ENCODE measurements at regions not wholly inside any gene's neighbourhood (a gene's known extent, or its start where the extent isn't known, plus 50 kb on each side); places are given as distances from the start of the nearest gene placed in this dataset.

DNA sequence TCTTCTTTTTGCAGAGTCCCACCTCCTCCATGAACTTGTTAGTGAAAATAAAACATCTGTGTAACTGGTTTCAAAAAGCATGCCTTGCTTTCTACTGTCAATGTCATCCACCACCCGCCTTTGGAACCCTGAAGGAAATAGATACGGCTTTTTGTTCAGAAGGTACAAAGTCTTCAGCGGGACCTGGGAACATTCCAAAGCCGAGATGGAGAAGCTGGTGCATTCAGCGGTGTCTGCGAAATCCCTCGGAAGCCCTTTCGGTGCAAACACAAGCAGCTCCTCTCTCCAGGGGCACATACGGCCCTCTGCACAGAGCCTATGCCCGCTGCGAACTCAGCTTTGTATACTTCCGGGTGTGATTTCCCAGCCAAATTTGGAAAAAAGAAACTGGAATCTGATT is 555.8 kb upstream of the SALL3 start:
- Histone ChIP-seq H3K4me1 (ENCODE audit: insufficient read depth, low read length) (no peaks in the 10 kb centered on the region), H3K79me2 (ENCODE audit: insufficient read depth, low read length) (no peaks in the 10 kb centered on the region), H3K4me2 (ENCODE audit: insufficient read depth, low read length) (no peak overlapping the region), H3K27me3 (ENCODE audit: insufficient read depth, low read length, poor library complexity) (no peaks in the 10 kb centered on the region), H3K9me3 (ENCODE audit: insufficient read depth, low read length, severe bottlenecking) (no peaks in the 10 kb centered on the region), H3K27ac (ENCODE audit: low read length) (no peak overlapping the region), H3K9ac (ENCODE audit: low read depth, low read length) (no peak overlapping the region), H4K20me1 (ENCODE audit: insufficient read depth, low read length) (no peaks in the 10 kb centered on the region), H2AFZ (ENCODE audit: low read depth, low read length) (no peak overlapping the region), H3K4me3 (ENCODE audit: low read depth in 1 of 2, low read length in 2 of 2) (no peak overlapping the region), H3K36me3 (ENCODE audit: insufficient read depth, low read length) (no peaks in the 10 kb centered on the region)
- no peak for ATAC-seq (ENCODE audit: insufficient read depth, low read depth)
- no peak for TF ChIP-seq CTCF (IDR thresholded peaks at IDR 0.05; ENCODE audit: borderline replicate concordance, extremely low read depth, low read length, poor library complexity, severe bottlenecking)
- TF ChIP-seq EZH2 (IDR thresholded peaks at IDR 0.05; ENCODE audit: borderline replicate concordance, low read depth, low read length, severe bottlenecking): no peak
- no peak for DNase-seq

DNA sequence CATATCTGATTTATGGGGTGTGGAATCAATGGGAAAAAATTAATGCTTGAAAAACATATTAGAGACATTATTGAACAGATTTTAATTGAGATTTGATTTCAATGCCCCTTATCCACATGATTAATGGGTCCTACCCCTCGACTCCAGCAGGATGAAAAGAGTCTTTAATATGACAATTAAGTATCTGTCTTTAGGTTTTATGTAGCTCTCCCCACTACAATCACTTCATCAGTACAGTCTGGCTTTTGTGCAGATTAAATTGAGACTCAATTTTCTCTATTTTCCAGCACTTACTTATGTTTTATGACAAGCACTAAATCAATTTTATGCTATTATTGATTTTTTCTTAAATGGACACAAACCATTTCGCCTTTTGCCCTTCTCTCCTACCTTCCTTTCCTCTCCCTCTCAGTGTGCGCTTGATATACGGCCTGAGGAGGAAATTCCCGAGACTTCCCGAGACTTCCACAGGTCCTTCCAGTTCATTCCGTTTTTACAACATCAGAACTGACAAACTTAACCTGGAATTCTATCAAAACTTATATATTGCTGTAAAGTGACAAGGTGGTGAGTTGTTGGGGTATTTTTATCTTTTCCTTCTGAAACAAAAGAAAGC is 555.1 kb upstream of the SALL3 start:
- ATAC-seq (ENCODE audit: insufficient read depth, low read depth) (no peak), DNase-seq (no peak)
- Histone ChIP-seq H3K79me2 (ENCODE audit: insufficient read depth, low read length) (no peaks in the 10 kb centered on the region), H2AFZ (ENCODE audit: low read depth, low read length) (no peak overlapping the region), H3K9me3 (ENCODE audit: insufficient read depth, low read length, severe bottlenecking) (no peaks in the 10 kb centered on the region), H3K36me3 (ENCODE audit: insufficient read depth, low read length) (no peaks in the 10 kb centered on the region), H3K27ac (ENCODE audit: low read length) (no peak overlapping the region), H3K4me1 (ENCODE audit: insufficient read depth, low read length) (no peaks in the 10 kb centered on the region), H4K20me1 (ENCODE audit: insufficient read depth, low read length) (no peaks in the 10 kb centered on the region), H3K9ac (ENCODE audit: low read depth, low read length) (no peak overlapping the region), H3K27me3 (ENCODE audit: insufficient read depth, low read length, poor library complexity) (no peaks in the 10 kb centered on the region), H3K4me3 (ENCODE audit: low read depth in 1 of 2, low read length in 2 of 2) (no peak overlapping the region), H3K4me2 (ENCODE audit: insufficient read depth, low read length) (no peak overlapping the region)
- no peak for TF ChIP-seq CTCF (IDR thresholded peaks at IDR 0.05; ENCODE audit: borderline replicate concordance, extremely low read depth, low read length, poor library complexity, severe bottlenecking)
- no peak for TF ChIP-seq EZH2 (IDR thresholded peaks at IDR 0.05; ENCODE audit: borderline replicate concordance, low read depth, low read length, severe bottlenecking)

GRCh38 chr18:78425019-78425412 is 554.6 kb upstream of the SALL3 start:
- H3K36me3 ChIP-seq (ENCODE audit: insufficient read depth, low read length): no peaks in the 10 kb centered on the region
- DNase-seq (no peak), ATAC-seq (ENCODE audit: insufficient read depth, low read depth) (no peak)
- no peaks in the 10 kb centered on the region for H3K79me2 ChIP-seq (ENCODE audit: insufficient read depth, low read length)
- H3K27ac ChIP-seq (ENCODE audit: low read length): no peak overlapping the region
- no peak overlapping the region for H2AFZ ChIP-seq (ENCODE audit: low read depth, low read length)
- H3K9ac ChIP-seq (ENCODE audit: low read depth, low read length): no peak overlapping the region
- no peak overlapping the region for H3K4me2 ChIP-seq (ENCODE audit: insufficient read depth, low read length)
- no peaks in the 10 kb centered on the region for H3K27me3 ChIP-seq (ENCODE audit: insufficient read depth, low read length, poor library complexity)
- no peak overlapping the region for H3K4me3 ChIP-seq (ENCODE audit: low read depth in 1 of 2, low read length in 2 of 2)
- no peaks in the 10 kb centered on the region for H3K4me1 ChIP-seq (ENCODE audit: insufficient read depth, low read length)
- no peaks in the 10 kb centered on the region for H4K20me1 ChIP-seq (ENCODE audit: insufficient read depth, low read length)
- TF ChIP-seq CTCF (IDR thresholded peaks at IDR 0.05; ENCODE audit: borderline replicate concordance, extremely low read depth, low read length, poor library complexity, severe bottlenecking): no peak
- no peaks in the 10 kb centered on the region for H3K9me3 ChIP-seq (ENCODE audit: insufficient read depth, low read length, severe bottlenecking)

DNA sequence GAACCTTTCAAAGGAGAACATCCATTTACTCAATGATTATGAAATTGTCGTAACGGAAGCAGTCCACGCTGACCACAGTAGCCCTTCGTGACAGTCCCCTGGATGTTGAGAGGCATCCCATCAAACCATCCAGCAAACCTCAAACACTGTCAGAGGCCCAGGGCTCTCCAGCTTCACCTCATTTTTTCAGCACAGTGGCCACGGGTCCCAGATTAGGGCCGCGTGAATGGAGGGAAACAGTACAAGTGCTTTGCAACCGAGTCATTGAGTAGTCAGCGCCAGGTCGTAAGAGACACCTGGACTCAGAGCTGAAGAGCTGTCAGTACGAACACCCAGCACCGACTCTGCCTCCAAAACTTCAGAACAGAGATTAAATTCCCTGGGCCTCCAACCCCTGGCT is 552.5 kb upstream of the SALL3 start:
- Histone ChIP-seq H3K27ac (ENCODE audit: low read length) (no peak overlapping the region), H2AFZ (ENCODE audit: low read depth, low read length) (no peak overlapping the region), H3K4me3 (ENCODE audit: low read depth in 1 of 2, low read length in 2 of 2) (no peak overlapping the region), H3K27me3 (ENCODE audit: insufficient read depth, low read length, poor library complexity) (no peaks in the 10 kb centered on the region), H3K4me2 (ENCODE audit: insufficient read depth, low read length) (no peak overlapping the region), H3K36me3 (ENCODE audit: insufficient read depth, low read length) (no peaks in the 10 kb centered on the region), H3K9ac (ENCODE audit: low read depth, low read length) (no peak overlapping the region), H3K4me1 (ENCODE audit: insufficient read depth, low read length) (no peaks in the 10 kb centered on the region), H3K9me3 (ENCODE audit: insufficient read depth, low read length, severe bottlenecking) (no peaks in the 10 kb centered on the region), H4K20me1 (ENCODE audit: insufficient read depth, low read length) (no peaks in the 10 kb centered on the region), H3K79me2 (ENCODE audit: insufficient read depth, low read length) (no peaks in the 10 kb centered on the region)
- no peak for DNase-seq
- TF ChIP-seq CTCF (IDR thresholded peaks at IDR 0.05; ENCODE audit: borderline replicate concordance, extremely low read depth, low read length, poor library complexity, severe bottlenecking) (no peak), EZH2 (IDR thresholded peaks at IDR 0.05; ENCODE audit: borderline replicate concordance, low read depth, low read length, severe bottlenecking) (no peak)
- ATAC-seq (ENCODE audit: insufficient read depth, low read depth): no peak

Measured in DND-41 (cell line).